Activated T-helper 1 cell treated with anti-CD3 and anti-CD28 coated beads, Interleukin-12 subunit alpha, Interleukin-12 subunit beta, Interleukin-2, Interleukin-4 antibody, amounts not matched to agents 30 ng/mL and 10 ng/mL and 1 ng/mL, durations not matched to agents 14 hours and 24 hours and 36 hours (primary cell): ENCODE measurements at regions not wholly inside any gene's neighbourhood (a gene's known extent, or its start where the extent isn't known, plus 50 kb on each side); places are given as distances from the start of the nearest gene placed in this dataset.

ENCODE experiments used
- DNase-seq: peaks from one replicate; pipeline ENCODE4 v3.0.0; 2021; ENCODE audit warnings: low spot score
- H3K27ac Mint-ChIP-seq: one replicate; pipeline ENCODE4 v1.8.0; 2021; ENCODE audit warnings: mild to moderate bottlenecking, mixed read lengths
- H3K27me3 Mint-ChIP-seq: one replicate; pipeline ENCODE4 v1.8.0; 2022; ENCODE audit warnings: mild to moderate bottlenecking, moderate library complexity, mixed read lengths; ENCODE audit not compliant: insufficient read depth
- H3K36me3 Mint-ChIP-seq: one replicate; pipeline ENCODE4 v1.8.0; 2021; ENCODE audit warnings: low read depth, mixed read lengths
- H3K4me1 Mint-ChIP-seq: one replicate; pipeline ENCODE4 v1.8.0; 2021; ENCODE audit warnings: low read depth, mixed read lengths
- H3K4me3 Mint-ChIP-seq: one replicate; pipeline ENCODE4 v1.8.0; 2021; ENCODE audit warnings: mild to moderate bottlenecking, moderate library complexity, mixed read lengths
- H3K9me3 Mint-ChIP-seq: one replicate; pipeline ENCODE4 v1.8.0; 2021; ENCODE audit warnings: mixed read lengths
- intact Hi-C: fragments of 100-400 bp; cut with micrococcal nuclease; formaldehyde crosslinking; loops from one replicate; pipeline ENCODE4 v1.15.1; 2024

DNA sequence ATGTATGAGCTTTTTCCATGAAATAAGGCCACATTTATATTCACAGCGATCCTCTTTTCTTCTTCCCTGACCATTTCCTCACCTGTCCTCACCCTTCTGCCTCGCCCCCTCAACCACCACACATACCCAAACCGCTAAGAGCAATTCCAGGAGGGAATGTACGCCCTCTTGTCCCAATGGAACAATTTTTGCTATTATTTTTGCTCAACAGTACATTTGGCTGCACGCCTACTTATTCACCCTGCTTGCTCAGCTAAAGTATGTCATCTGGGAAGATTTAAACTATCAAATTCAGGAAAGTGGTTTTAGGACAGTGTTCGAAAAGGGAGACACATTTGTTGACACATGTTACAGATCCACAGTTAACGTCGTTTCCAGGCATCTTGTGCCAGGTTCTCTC is 252.7 kb downstream of the NEBL start:
- intact Hi-C loops: no loop called here
- no peaks in the 10 kb centered on the region for H3K36me3 Mint-ChIP-seq
- H3K9me3 Mint-ChIP-seq: peaks cover under 1% of the 10 kb centered on the region
- DNase-seq: no peak
- no peaks in the 10 kb centered on the region for H3K27me3 Mint-ChIP-seq
- H3K27ac Mint-ChIP-seq: no peak overlapping the region
- H3K4me1 Mint-ChIP-seq: no peaks in the 10 kb centered on the region
- H3K4me3 Mint-ChIP-seq: no peak overlapping the region

DNA sequence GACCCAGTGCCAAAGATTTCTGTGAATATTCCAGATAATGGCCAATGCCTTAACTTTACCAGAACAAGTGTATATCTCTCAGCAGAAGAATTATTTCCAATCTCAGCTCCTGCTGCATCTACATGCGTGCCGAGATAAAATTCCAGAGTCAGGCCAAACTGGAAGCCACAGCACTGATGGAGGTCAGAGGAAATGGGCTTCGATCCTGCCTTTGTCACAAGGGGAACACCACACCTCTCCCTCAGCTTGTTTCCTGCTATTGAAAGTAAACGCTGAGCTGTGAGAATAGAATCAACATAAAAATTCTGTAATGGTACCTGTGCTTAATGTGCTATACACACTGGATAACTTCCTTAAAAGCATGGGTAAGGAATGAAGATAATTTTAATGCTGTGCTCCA is 255.5 kb downstream of the NEBL start:
- H3K9me3 Mint-ChIP-seq: peaks cover 11% of the 10 kb centered on the region
- DNase-seq: no peak
- intact Hi-C loops: no loop called here
- no peaks in the 10 kb centered on the region for H3K36me3 Mint-ChIP-seq
- H3K4me3 Mint-ChIP-seq: no peak overlapping the region
- no peaks in the 10 kb centered on the region for H3K27me3 Mint-ChIP-seq
- no peak overlapping the region for H3K27ac Mint-ChIP-seq
- H3K4me1 Mint-ChIP-seq: no peaks in the 10 kb centered on the region

DNA sequence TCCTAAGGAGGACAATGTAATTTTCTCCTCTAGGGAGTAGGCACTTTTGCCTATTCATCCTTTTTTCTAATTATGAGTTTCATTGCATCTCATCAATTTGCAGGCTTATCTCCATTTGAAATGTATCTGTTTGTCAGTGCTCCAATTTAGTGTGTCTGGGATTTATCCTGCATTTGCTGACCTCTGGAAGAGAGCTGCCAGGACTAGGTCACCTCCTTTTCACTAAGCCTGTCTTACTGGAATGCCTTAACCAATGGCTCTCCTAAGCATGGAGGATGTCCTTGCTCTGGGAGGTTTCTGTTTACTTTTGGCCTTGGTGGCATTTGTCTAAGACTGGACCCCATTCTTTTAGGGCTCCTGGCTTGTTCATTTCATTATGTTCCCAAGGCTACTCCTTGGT is 261.5 kb downstream of the NEBL start:
- peaks cover 19% of the 10 kb centered on the region for H3K9me3 Mint-ChIP-seq
- DNase-seq: no peak
- no peak overlapping the region for H3K27ac Mint-ChIP-seq
- H3K4me3 Mint-ChIP-seq: no peak overlapping the region
- no peaks in the 10 kb centered on the region for H3K27me3 Mint-ChIP-seq
- no peaks in the 10 kb centered on the region for H3K36me3 Mint-ChIP-seq
- no peaks in the 10 kb centered on the region for H3K4me1 Mint-ChIP-seq
- intact Hi-C loops: no loop called here

DNA sequence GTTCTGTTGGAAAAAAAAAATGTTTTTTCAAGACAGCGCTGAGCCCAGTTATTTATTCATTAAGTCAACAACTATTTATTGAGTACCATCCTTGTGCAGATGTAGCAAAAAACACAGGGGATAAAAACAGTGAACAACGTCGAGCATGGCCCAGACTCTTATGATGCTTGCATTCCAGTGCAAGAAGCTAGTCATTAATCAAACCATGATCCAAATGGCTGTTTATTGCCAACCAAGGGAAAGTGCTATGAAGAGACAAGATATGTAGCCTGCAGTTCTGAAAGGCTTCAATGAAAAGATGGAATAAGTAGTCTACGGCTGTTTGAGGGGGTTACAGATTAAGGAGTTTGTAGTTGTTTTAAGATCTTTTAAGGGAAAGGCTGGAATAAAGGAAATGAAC is 262.3 kb downstream of the NEBL start:
- no peak for DNase-seq
- Mint-ChIP-seq H3K36me3 (no peaks in the 10 kb centered on the region), H3K27me3 (no peaks in the 10 kb centered on the region), H3K4me3 (no peak overlapping the region), H3K27ac (no peak overlapping the region), H3K4me1 (no peaks in the 10 kb centered on the region), H3K9me3 (peaks cover 19% of the 10 kb centered on the region)
- intact Hi-C loops: no loop called here

DNA sequence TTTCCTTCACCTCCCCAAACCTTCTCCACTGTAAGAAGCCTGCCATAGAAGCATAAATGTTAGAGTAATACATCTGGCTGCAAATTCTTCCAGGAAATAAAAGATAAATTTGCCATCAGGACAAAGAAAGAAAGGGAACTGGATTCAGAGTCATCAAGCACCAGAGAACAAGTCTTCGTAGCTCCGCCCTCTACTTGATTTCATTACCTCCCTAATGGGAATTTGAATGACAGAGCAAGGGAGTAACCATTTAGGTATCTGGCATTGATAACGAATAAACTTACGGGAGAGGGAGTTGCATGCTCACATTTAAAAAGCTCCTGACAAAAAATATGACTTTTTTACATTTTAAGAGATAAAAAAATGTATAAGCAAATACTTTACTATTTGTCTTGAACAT is 263.4 kb downstream of the NEBL start:
- H3K9me3 Mint-ChIP-seq: peaks cover 12% of the 10 kb centered on the region

DNA sequence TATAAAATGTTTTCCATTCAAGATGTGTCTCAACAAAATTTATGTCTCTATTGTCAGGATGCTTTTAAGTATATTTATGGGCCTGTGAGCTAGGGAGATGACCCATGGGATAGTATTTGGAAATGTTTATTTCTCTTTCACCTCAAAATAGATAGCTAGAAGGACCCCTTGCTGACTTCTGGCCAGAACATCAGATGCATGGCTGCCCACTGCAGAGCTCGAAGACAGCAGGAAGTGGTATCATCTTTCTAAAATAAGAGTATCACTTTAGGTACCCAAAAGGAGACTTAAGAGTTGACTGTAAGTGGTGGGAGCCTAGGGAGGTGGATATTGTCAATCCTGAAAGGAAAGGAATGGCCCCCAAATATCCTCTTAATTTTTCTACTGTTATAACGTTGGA is 264.4 kb downstream of the NEBL start:
- no peak overlapping the region for H3K27ac Mint-ChIP-seq
- intact Hi-C loops: no loop called here
- H3K9me3 Mint-ChIP-seq: peaks cover 10% of the 10 kb centered on the region
- no peaks in the 10 kb centered on the region for H3K27me3 Mint-ChIP-seq
- no peaks in the 10 kb centered on the region for H3K4me1 Mint-ChIP-seq
- no peaks in the 10 kb centered on the region for H3K36me3 Mint-ChIP-seq
- DNase-seq: no peak
- H3K4me3 Mint-ChIP-seq: no peak overlapping the region

More for the DNA sequence above, 263.4 kb downstream of the NEBL start:
- no peaks in the 10 kb centered on the region for H3K27me3 Mint-ChIP-seq
- no peak overlapping the region for H3K4me3 Mint-ChIP-seq
- no peak overlapping the region for H3K27ac Mint-ChIP-seq
- intact Hi-C loops: no loop called here
- H3K4me1 Mint-ChIP-seq: no peaks in the 10 kb centered on the region
- no peaks in the 10 kb centered on the region for H3K36me3 Mint-ChIP-seq
- DNase-seq: no peak

DNA sequence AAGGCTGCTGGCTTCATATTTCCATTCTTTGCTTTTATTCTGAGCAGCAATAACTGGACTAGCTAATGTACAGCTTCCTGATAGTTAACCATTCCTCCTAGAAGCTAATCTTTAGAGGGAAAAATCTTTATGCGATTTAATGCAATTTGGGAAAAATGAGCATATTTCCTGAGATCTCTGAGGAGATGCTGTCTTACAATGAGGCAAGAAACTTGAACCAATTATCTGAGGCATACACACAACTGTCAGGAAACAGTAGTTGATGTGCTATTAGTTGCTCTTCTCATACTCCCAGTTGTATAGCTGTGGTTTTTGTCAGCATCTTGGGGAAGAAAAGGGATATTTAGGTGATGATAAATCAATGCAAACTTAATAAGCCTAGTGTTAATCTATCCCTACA is 265.9 kb downstream of the NEBL start:
- Mint-ChIP-seq H3K9me3 (peaks cover 5% of the 10 kb centered on the region), H3K27me3 (no peaks in the 10 kb centered on the region), H3K27ac (no peak overlapping the region), H3K4me1 (no peaks in the 10 kb centered on the region), H3K4me3 (no peak overlapping the region), H3K36me3 (no peaks in the 10 kb centered on the region)
- intact Hi-C loops: no loop called here
- DNase-seq: no peak

DNA sequence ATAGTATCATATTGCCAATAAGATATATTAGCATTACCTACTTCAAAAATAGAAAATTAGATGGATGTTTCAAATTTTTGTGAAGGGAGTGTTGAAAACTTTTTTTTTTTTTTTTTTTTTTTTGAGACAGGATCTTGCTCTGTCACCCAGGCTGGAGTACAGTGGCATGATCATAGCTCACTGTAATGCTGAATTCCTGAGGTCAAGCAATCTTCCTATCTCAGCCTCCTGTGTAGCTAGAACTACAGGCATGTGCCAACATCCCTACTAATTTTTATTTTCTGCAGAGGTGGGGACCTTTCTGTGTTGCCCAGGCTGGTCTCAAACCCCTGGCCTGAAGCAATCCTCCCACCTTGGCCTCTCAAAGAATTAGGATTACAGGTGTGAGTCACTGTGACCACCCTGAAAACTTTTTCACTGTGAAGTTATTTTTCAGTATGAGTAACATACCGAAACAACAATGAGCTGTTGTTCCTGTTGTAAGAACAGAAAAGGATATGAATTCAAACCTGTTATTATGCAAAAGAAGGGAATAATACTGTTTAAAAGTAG is 266.9 kb downstream of the NEBL start:
- H3K4me3 Mint-ChIP-seq: no peak overlapping the region
- H3K36me3 Mint-ChIP-seq: no peaks in the 10 kb centered on the region
- peaks cover 4% of the 10 kb centered on the region for H3K9me3 Mint-ChIP-seq
- no peaks in the 10 kb centered on the region for H3K4me1 Mint-ChIP-seq
- H3K27me3 Mint-ChIP-seq: no peaks in the 10 kb centered on the region
- no peak for DNase-seq
- H3K27ac Mint-ChIP-seq: no peak overlapping the region
- intact Hi-C loops: no loop called here

DNA sequence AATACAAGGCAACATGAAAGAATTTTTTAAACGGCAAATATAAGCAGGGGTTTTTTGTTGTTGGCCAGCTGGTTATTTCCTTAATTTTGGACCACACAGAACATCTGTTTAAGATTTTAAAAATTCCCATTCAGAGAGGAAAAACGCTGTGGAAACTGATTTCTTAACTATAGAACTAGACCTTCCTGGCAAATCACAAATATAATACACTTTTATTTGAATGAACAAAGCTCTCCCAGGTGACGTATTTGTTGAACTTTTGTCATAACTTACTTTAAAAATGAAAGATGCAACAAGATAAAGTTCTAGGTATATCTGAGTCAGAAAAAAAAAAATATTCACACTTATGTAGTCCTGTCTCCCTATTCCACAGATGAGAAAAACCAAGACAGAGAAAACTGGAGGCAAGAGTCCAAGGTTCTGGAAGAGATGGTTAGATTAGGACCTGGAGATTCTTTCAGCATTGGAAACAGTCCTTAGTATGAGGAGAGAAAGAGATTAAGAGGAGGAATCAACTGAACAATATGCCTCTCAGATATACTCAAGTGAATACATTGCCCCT is 269.1 kb downstream of the NEBL start:
- Mint-ChIP-seq H3K4me1 (no peaks in the 10 kb centered on the region), H3K9me3 (no peaks in the 10 kb centered on the region), H3K36me3 (no peaks in the 10 kb centered on the region), H3K4me3 (no peak overlapping the region), H3K27me3 (no peaks in the 10 kb centered on the region), H3K27ac (peak overlapping the region; percentile 9)
- intact Hi-C loops: no loop called here
- no peak for DNase-seq

DNA sequence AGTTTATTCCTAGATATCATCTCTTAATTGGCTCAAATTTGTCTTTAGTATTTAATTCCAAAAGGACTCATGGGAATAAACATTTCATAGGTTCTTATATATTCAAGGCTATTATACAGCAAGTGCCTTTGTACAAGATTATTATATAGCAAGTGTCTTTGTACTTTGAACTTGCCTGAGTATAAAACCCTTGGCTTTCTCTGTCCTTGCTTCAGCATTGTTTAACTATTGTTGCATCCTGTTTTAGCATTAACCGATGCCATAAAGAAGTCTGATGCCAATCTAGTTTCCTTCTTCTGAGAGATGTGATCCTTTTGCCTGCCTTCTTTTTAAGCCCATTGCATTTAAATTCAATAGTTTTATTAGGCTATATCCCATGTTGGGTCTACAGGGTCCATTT is 270.0 kb downstream of the NEBL start:
- H3K27ac Mint-ChIP-seq: no peak overlapping the region
- H3K27me3 Mint-ChIP-seq: no peaks in the 10 kb centered on the region
- intact Hi-C loops: no loop called here
- H3K4me3 Mint-ChIP-seq: no peak overlapping the region
- H3K4me1 Mint-ChIP-seq: no peaks in the 10 kb centered on the region
- no peaks in the 10 kb centered on the region for H3K36me3 Mint-ChIP-seq
- H3K9me3 Mint-ChIP-seq: no peaks in the 10 kb centered on the region
- no peak for DNase-seq

DNA sequence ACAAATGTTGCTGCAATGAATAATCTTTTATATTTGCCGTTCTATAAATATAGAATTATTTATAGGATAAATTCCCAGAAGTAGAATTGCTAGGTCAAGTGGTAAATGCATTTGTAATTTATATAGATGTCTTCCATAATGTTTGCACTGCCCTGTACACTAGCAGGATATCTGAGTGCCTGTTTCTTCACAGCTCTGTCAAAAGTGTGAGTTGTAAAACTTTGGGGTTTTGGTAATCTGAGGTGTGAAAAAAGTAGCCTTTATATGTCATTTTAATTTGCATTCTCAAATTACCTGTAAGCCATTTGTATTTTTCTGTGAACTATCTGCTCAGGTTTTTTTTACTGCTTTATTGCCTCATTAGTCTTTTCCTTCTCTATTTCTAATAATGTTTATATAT is 271.2 kb downstream of the NEBL start:
- no peak overlapping the region for H3K27ac Mint-ChIP-seq
- intact Hi-C loops: no loop called here
- no peak overlapping the region for H3K4me3 Mint-ChIP-seq
- H3K4me1 Mint-ChIP-seq: no peaks in the 10 kb centered on the region
- H3K36me3 Mint-ChIP-seq: no peaks in the 10 kb centered on the region
- no peaks in the 10 kb centered on the region for H3K9me3 Mint-ChIP-seq
- no peaks in the 10 kb centered on the region for H3K27me3 Mint-ChIP-seq
- DNase-seq: no peak

DNA sequence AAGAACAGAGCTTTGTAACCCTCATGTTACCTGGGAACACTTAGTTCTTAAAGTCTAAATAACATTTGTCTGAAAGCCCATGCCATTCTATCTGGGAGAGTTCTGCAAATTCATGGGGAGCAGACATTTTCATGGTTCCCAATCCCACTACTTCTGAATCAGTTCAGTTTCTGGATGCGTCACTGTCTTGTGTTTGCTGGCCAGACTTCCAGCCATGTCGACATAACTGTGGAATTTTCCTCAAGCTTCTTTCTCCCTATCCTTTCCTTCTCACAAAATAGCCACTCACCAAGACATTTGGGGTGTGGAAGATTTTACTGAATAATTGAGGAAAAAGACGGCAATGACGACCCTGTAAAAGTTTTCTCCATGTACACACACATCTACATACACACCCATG is 272.5 kb downstream of the NEBL start:
- H3K27ac Mint-ChIP-seq: no peak overlapping the region
- intact Hi-C loops: no loop called here
- no peaks in the 10 kb centered on the region for H3K36me3 Mint-ChIP-seq
- no peak for DNase-seq
- no peaks in the 10 kb centered on the region for H3K9me3 Mint-ChIP-seq
- H3K4me1 Mint-ChIP-seq: no peaks in the 10 kb centered on the region
- no peak overlapping the region for H3K4me3 Mint-ChIP-seq
- no peaks in the 10 kb centered on the region for H3K27me3 Mint-ChIP-seq

DNA sequence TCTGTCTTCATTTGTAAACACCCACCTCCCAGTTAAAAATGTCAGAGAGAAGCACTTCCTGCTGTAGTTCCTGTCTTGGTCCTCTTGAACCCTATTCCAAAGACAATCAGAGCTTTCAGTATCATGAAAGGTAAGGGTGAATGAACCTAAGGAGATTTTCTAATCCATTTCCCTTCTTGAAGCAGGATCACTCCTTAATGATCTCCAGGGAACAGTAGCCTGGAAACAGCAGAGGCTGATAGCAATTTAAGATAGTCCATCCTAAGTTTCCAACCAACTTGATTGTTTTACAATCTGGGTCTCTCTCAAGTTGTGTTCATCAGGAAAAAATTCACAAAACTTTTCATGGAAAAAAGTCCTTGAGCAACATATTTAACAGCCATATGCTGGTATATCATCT is 273.6 kb downstream of the NEBL start:
- H3K27me3 Mint-ChIP-seq: no peaks in the 10 kb centered on the region
- no peak for DNase-seq
- H3K36me3 Mint-ChIP-seq: no peaks in the 10 kb centered on the region
- no peak overlapping the region for H3K4me3 Mint-ChIP-seq
- no peaks in the 10 kb centered on the region for H3K4me1 Mint-ChIP-seq
- H3K27ac Mint-ChIP-seq: no peak overlapping the region
- H3K9me3 Mint-ChIP-seq: no peaks in the 10 kb centered on the region
- intact Hi-C loops: no loop called here

DNA sequence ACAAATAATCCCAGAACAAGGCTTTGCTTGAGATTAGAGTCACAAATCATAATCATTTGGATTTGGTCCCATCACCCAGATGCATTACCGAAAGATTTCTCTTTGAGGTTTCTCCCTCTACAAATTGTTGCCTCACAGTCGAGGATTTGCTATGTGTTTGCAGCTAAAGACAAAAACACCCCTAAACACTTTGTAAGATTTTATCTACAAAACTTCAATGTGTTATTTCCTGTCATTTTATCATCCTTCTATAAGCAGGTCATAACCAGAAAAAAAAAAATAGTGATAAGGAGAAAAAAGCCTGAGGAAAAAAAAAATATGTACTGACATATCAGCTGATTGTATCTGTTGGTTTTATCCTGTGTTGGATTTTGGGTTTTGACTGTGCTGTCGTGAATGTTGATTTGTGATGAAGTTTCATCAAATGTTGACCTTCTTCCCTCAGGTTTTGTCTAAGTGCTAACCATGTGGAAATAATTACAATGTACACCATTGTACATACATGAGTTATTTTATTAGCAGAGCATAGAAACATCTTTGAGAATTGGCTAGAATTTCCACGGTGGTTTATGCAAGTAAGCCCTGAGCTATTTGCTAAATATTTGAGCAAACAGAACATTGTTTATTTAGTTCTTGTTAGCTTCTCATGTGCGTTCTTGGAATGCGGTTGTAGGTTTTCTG is 274.4 kb downstream of the NEBL start:
- H3K36me3 Mint-ChIP-seq: no peaks in the 10 kb centered on the region
- H3K27me3 Mint-ChIP-seq: no peaks in the 10 kb centered on the region
- H3K27ac Mint-ChIP-seq: no peak overlapping the region
- no peaks in the 10 kb centered on the region for H3K9me3 Mint-ChIP-seq
- intact Hi-C loops: no loop called here
- DNase-seq: no peak
- H3K4me1 Mint-ChIP-seq: no peaks in the 10 kb centered on the region
- no peak overlapping the region for H3K4me3 Mint-ChIP-seq
